ENCODE measurements at regions not wholly inside any gene's neighbourhood (a gene's known extent, or its start where the extent isn't known, plus 50 kb on each side); places are given as distances from the start of the nearest gene placed in this dataset.
"Not testable (repeated sequence)": the region's sequence is repeated elsewhere in the genome, so short reads cannot be mapped to it uniquely, and the experiment has no call there.

GRCh38 chr9:74413876-74414275 is 83.3 kb upstream of the RORB start:
- DNase-seq, result no peak
- no peak overlapping the region for H2AFZ ChIP-seq (ENCODE audit: low read depth, low read length)
- H3K4me3 ChIP-seq (ENCODE audit: low read depth in 1 of 2, low read length in 2 of 2), result no peak overlapping the region
- no peak for TF ChIP-seq EZH2 (IDR thresholded peaks at IDR 0.05; ENCODE audit: borderline replicate concordance, low read depth, low read length, severe bottlenecking)
- no peak for TF ChIP-seq CTCF (IDR thresholded peaks at IDR 0.05; ENCODE audit: borderline replicate concordance, extremely low read depth, low read length, poor library complexity, severe bottlenecking)
- H3K9me3 ChIP-seq (ENCODE audit: insufficient read depth, low read length, severe bottlenecking), result no peaks in the 10 kb centered on the region
- no peaks in the 10 kb centered on the region for H3K27me3 ChIP-seq (ENCODE audit: insufficient read depth, low read length, poor library complexity)
- no peaks in the 10 kb centered on the region for H3K79me2 ChIP-seq (ENCODE audit: insufficient read depth, low read length)
- no peak overlapping the region for H3K27ac ChIP-seq (ENCODE audit: low read length)
- H4K20me1 ChIP-seq (ENCODE audit: insufficient read depth, low read length), result no peaks in the 10 kb centered on the region
- H3K4me1 ChIP-seq (ENCODE audit: insufficient read depth, low read length), result no peaks in the 10 kb centered on the region
- ATAC-seq (ENCODE audit: insufficient read depth, low read depth), result no peak
- H3K9ac ChIP-seq (ENCODE audit: low read depth, low read length), result no peak overlapping the region
- H3K36me3 ChIP-seq (ENCODE audit: insufficient read depth, low read length), result no peaks in the 10 kb centered on the region
- H3K4me2 ChIP-seq (ENCODE audit: insufficient read depth, low read length), result no peak overlapping the region

- TF ChIP-seq CTCF (IDR thresholded peaks at IDR 0.05; ENCODE audit: borderline replicate concordance, extremely low read depth, low read length, poor library complexity, severe bottlenecking), result no peak
- H3K9me3 ChIP-seq (ENCODE audit: insufficient read depth, low read length, severe bottlenecking), result no peaks in the 10 kb centered on the region
- H3K79me2 ChIP-seq (ENCODE audit: insufficient read depth, low read length), result no peaks in the 10 kb centered on the region
- no peak for ATAC-seq (ENCODE audit: insufficient read depth, low read depth)
- no peak overlapping the region for H3K4me2 ChIP-seq (ENCODE audit: insufficient read depth, low read length)
- no peaks in the 10 kb centered on the region for H3K4me1 ChIP-seq (ENCODE audit: insufficient read depth, low read length)
- H4K20me1 ChIP-seq (ENCODE audit: insufficient read depth, low read length), result no peaks in the 10 kb centered on the region
- no peaks in the 10 kb centered on the region for H3K36me3 ChIP-seq (ENCODE audit: insufficient read depth, low read length)
- H3K4me3 ChIP-seq (ENCODE audit: low read depth in 1 of 2, low read length in 2 of 2), result no peak overlapping the region
- no peaks in the 10 kb centered on the region for H3K27me3 ChIP-seq (ENCODE audit: insufficient read depth, low read length, poor library complexity)
- no peak overlapping the region for H3K27ac ChIP-seq (ENCODE audit: low read length)
- no peak overlapping the region for H2AFZ ChIP-seq (ENCODE audit: low read depth, low read length)
- no peak for DNase-seq
- no peak overlapping the region for H3K9ac ChIP-seq (ENCODE audit: low read depth, low read length)
These were observed 82.8 kb upstream of the RORB start for GRCh38 chr9:74414325-74414724.

GRCh38 chr9:74415995-74416394 is 81.1 kb upstream of the RORB start:
- ATAC-seq (ENCODE audit: insufficient read depth, low read depth), result no peak
- no peaks in the 10 kb centered on the region for H3K27me3 ChIP-seq (ENCODE audit: insufficient read depth, low read length, poor library complexity)

GRCh38 chr9:74424488-74424887 is 72.6 kb upstream of the RORB start:
- H3K27ac ChIP-seq (ENCODE audit: low read length); H3K79me2 ChIP-seq (ENCODE audit: insufficient read depth, low read length); H3K4me3 ChIP-seq (ENCODE audit: low read depth in 1 of 2, low read length in 2 of 2); H4K20me1 ChIP-seq (ENCODE audit: insufficient read depth, low read length); H3K4me1 ChIP-seq (ENCODE audit: insufficient read depth, low read length); DNase-seq; H3K27me3 ChIP-seq (ENCODE audit: insufficient read depth, low read length, poor library complexity); H3K9me3 ChIP-seq (ENCODE audit: insufficient read depth, low read length, severe bottlenecking); H3K36me3 ChIP-seq (ENCODE audit: insufficient read depth, low read length); H2AFZ ChIP-seq (ENCODE audit: low read depth, low read length); H3K9ac ChIP-seq (ENCODE audit: low read depth, low read length); H3K4me2 ChIP-seq (ENCODE audit: insufficient read depth, low read length); ATAC-seq (ENCODE audit: insufficient read depth, low read depth): not testable (repeated sequence)

More at GRCh38 chr9:74415995-74416394, 81.1 kb upstream of the RORB start:
- Histone ChIP-seq H3K9ac (ENCODE audit: low read depth, low read length) (no peak overlapping the region), H3K27ac (ENCODE audit: low read length) (no peak overlapping the region), H3K9me3 (ENCODE audit: insufficient read depth, low read length, severe bottlenecking) (no peaks in the 10 kb centered on the region), H3K4me1 (ENCODE audit: insufficient read depth, low read length) (no peaks in the 10 kb centered on the region), H3K36me3 (ENCODE audit: insufficient read depth, low read length) (no peaks in the 10 kb centered on the region), H3K79me2 (ENCODE audit: insufficient read depth, low read length) (no peaks in the 10 kb centered on the region), H3K4me3 (ENCODE audit: low read depth in 1 of 2, low read length in 2 of 2) (no peak overlapping the region), H4K20me1 (ENCODE audit: insufficient read depth, low read length) (no peaks in the 10 kb centered on the region), H3K4me2 (ENCODE audit: insufficient read depth, low read length) (no peak overlapping the region), H2AFZ (ENCODE audit: low read depth, low read length) (no peak overlapping the region)
- TF ChIP-seq EZH2 (IDR thresholded peaks at IDR 0.05; ENCODE audit: borderline replicate concordance, low read depth, low read length, severe bottlenecking) (no peak), CTCF (IDR thresholded peaks at IDR 0.05; ENCODE audit: borderline replicate concordance, extremely low read depth, low read length, poor library complexity, severe bottlenecking) (no peak)
- DNase-seq, result no peak
